ENCODE measurements at regions not wholly inside any gene's neighbourhood (a gene's known extent, or its start where the extent isn't known, plus 50 kb on each side); places are given as distances from the start of the nearest gene placed in this dataset.

- Histone ChIP-seq H4K20me1 (ENCODE audit: insufficient read depth, low read length) (no peaks in the 10 kb centered on the region), H3K4me1 (ENCODE audit: control insufficient read depth in 1 of 2, insufficient read depth in 2 of 2, low read length in 2 of 2) (no peaks in the 10 kb centered on the region), H3K4me3 (replicated peaks in 1 of 3; ENCODE audit: low read depth in 2 of 3, low read length in 3 of 3) (no peak overlapping the region), H3K79me2 (ENCODE audit: insufficient read depth, low read length) (no peaks in the 10 kb centered on the region), H3K4me2 (replicated peaks; ENCODE audit: extremely low read depth, low read length, poor library complexity, severe bottlenecking) (no peak overlapping the region), H3K9ac (ENCODE audit: insufficient read depth, low read length, poor library complexity, severe bottlenecking) (no peak overlapping the region), H3K27me3 (ENCODE audit: control insufficient read depth in 2 of 2, insufficient read depth in 2 of 2, low read length in 2 of 2) (no peaks in the 10 kb centered on the region), H3K27ac (ENCODE audit: low read depth in 1 of 2, low read length in 2 of 2) (no peak overlapping the region), H3K9me3 (replicated peaks in 1 of 2; ENCODE audit: control insufficient read depth in 1 of 2, insufficient read depth in 1 of 2, low read length in 2 of 2) (peaks cover 7% of the 10 kb centered on the region in 2 donors), H3K36me3 (replicated peaks in 1 of 2; ENCODE audit: control insufficient read depth in 1 of 2, insufficient read depth in 2 of 2, low read length in 2 of 2) (no peaks in the 10 kb centered on the region), H2AFZ (ENCODE audit: insufficient read depth, low read depth, low read length, poor library complexity, severe bottlenecking) (no peak overlapping the region)
- H3K27ac Mint-ChIP-seq = no peak overlapping the region
- 25% methylated on average over 40 of the region's 41 CpGs for WGBS (ENCODE audit: insufficient coverage)
- no peak for TF ChIP-seq CTCF (IDR thresholded peaks at IDR 0.05)
- intact Hi-C loops (cut with micrococcal nuclease) = no loop called here
- peaks cover 0 to 5% (median 2%) of the 10 kb centered on the region in 3 donors for H3K27me3 Mint-ChIP-seq (ENCODE audit: low read depth in 3 of 3)
- peaks cover 0 to 12% (median 4%) of the 10 kb centered on the region in 7 donors for H3K9me3 Mint-ChIP-seq
- H3K4me1 Mint-ChIP-seq = no peaks in the 10 kb centered on the region
- no peaks in the 10 kb centered on the region for H3K36me3 Mint-ChIP-seq
- no peak overlapping the region for H3K4me3 Mint-ChIP-seq
- no peak for DNase-seq
Observed at GRCh38 chr1:106080608-106081325, 975.7 kb upstream of the PRMT6 start.

GRCh38 chr1:106111044-106111443, 945.4 kb upstream of the PRMT6 start:
- WGBS (ENCODE audit: insufficient coverage) = no CpG with 5 or more reads among the region's 2 CpGs
- intact Hi-C loops (cut with micrococcal nuclease) = no loop called here
- H3K4me2 ChIP-seq (replicated peaks; ENCODE audit: extremely low read depth, low read length, poor library complexity, severe bottlenecking) = no peak overlapping the region

More at GRCh38 chr1:106111044-106111443, 945.4 kb upstream of the PRMT6 start:
- H3K9me3 Mint-ChIP-seq = peaks cover 0 to 10% (median 2%) of the 10 kb centered on the region in 7 donors
- no peak overlapping the region for H3K4me3 Mint-ChIP-seq
- no peak for TF ChIP-seq CTCF (IDR thresholded peaks at IDR 0.05)
- Histone ChIP-seq H3K79me2 (ENCODE audit: insufficient read depth, low read length) (no peaks in the 10 kb centered on the region), H3K4me3 (replicated peaks in 1 of 3; ENCODE audit: low read depth in 2 of 3, low read length in 3 of 3) (no peak overlapping the region), H3K27me3 (ENCODE audit: control insufficient read depth in 2 of 2, insufficient read depth in 2 of 2, low read length in 2 of 2) (no peaks in the 10 kb centered on the region), H3K36me3 (replicated peaks in 1 of 2; ENCODE audit: control insufficient read depth in 1 of 2, insufficient read depth in 2 of 2, low read length in 2 of 2) (no peaks in the 10 kb centered on the region), H4K20me1 (ENCODE audit: insufficient read depth, low read length) (no peaks in the 10 kb centered on the region), H3K27ac (ENCODE audit: low read depth in 1 of 2, low read length in 2 of 2) (no peak overlapping the region), H2AFZ (ENCODE audit: insufficient read depth, low read depth, low read length, poor library complexity, severe bottlenecking) (no peak overlapping the region), H3K9ac (ENCODE audit: insufficient read depth, low read length, poor library complexity, severe bottlenecking) (no peak overlapping the region), H3K4me1 (ENCODE audit: control insufficient read depth in 1 of 2, insufficient read depth in 2 of 2, low read length in 2 of 2) (no peaks in the 10 kb centered on the region), H3K9me3 (replicated peaks in 1 of 2; ENCODE audit: control insufficient read depth in 1 of 2, insufficient read depth in 1 of 2, low read length in 2 of 2) (peaks cover 5 to 14% of the 10 kb centered on the region in 2 donors)
- H3K4me1 Mint-ChIP-seq = no peaks in the 10 kb centered on the region
- H3K27me3 Mint-ChIP-seq (ENCODE audit: low read depth in 3 of 3) = peaks cover 0 to 2% (median 0%) of the 10 kb centered on the region in 3 donors
- no peak for DNase-seq
- H3K27ac Mint-ChIP-seq = no peak overlapping the region
- H3K36me3 Mint-ChIP-seq = no peaks in the 10 kb centered on the region
